Neuronal stem cell (in vitro differentiated cells): ENCODE measurements at regions not wholly inside any gene's neighbourhood (a gene's known extent, or its start where the extent isn't known, plus 50 kb on each side); places are given as distances from the start of the nearest gene placed in this dataset.

Experiments
- DNase-seq: peaks from one replicate; pipeline ENCODE4 v3.0.0-alpha.2; 2013; ENCODE audit warnings: low spot score
- H2AFZ ChIP-seq: one replicate; pipeline ENCODE4 v1.6.1; 2013; ENCODE audit warnings: mild to moderate bottlenecking, low read length, inconsistent platforms
- H2AK5ac ChIP-seq: 2 replicates; pipeline ENCODE4 v1.6.1; 2013; ENCODE audit warnings: low read depth, mild to moderate bottlenecking, inconsistent platforms, low read length, moderate library complexity, mixed read lengths
- H2BK120ac ChIP-seq: 2 replicates; pipeline ENCODE4 v1.6.1; 2013; ENCODE audit warnings: low read depth, mild to moderate bottlenecking, inconsistent platforms, low read length, moderate library complexity, mixed read lengths
- H2BK12ac ChIP-seq: one replicate; pipeline ENCODE4 v1.6.1; 2013; ENCODE audit warnings: low read length, inconsistent platforms
- H2BK15ac ChIP-seq: 2 replicates; pipeline ENCODE4 v1.6.1; 2013; ENCODE audit warnings: mild to moderate bottlenecking, low read length, inconsistent platforms, mixed read lengths
- H2BK5ac ChIP-seq: one replicate; pipeline ENCODE4 v1.6.1; 2013; ENCODE audit warnings: inconsistent platforms, mild to moderate bottlenecking, low read length, moderate library complexity
- H3K14ac ChIP-seq: one replicate; pipeline ENCODE4 v1.6.1; 2013; ENCODE audit warnings: low read length, inconsistent platforms
- H3K18ac ChIP-seq: 2 replicates; pipeline ENCODE4 v1.6.1; 2013; ENCODE audit warnings: low read length, inconsistent platforms
- H3K23ac ChIP-seq: 2 replicates; pipeline ENCODE4 v1.6.1; 2013; ENCODE audit warnings: low read depth, mild to moderate bottlenecking, mixed read lengths, low read length, inconsistent platforms; ENCODE audit not compliant: poor library complexity
- H3K27ac ChIP-seq: replicated peaks from 3 replicates; pipeline ENCODE4 v1.5.1; 2013; ENCODE audit warnings: low read length, inconsistent platforms
- H3K27me3 ChIP-seq, 3 experiments: 2 replicates each; pipeline ENCODE4 v1.6.1; 2013; ENCODE audit warnings: low read length in 3 of 3, mild to moderate bottlenecking in 2 of 3, inconsistent platforms in 1 of 3, low read depth in 1 of 3, mixed read lengths in 1 of 3, moderate library complexity in 1 of 3; ENCODE audit not compliant: control insufficient read depth in 3 of 3, insufficient read depth in 3 of 3
- H3K36me3 ChIP-seq, 2 donors: replicated peaks in 1 of 2; 2 replicates each; pipeline ENCODE4 v1.6.1; 2013; ENCODE audit warnings: low read length in 2 of 2; ENCODE audit not compliant: control insufficient read depth in 2 of 2, insufficient read depth in 2 of 2
- H3K4ac ChIP-seq: 2 replicates; pipeline ENCODE4 v1.6.1; 2013; ENCODE audit warnings: inconsistent platforms, mild to moderate bottlenecking, low read length, moderate library complexity
- H3K4me1 ChIP-seq, 2 donors: 1 replicate in 1 of 2; 2 replicates in 1 of 2; pipeline ENCODE4 v1.6.1; 2013; ENCODE audit warnings: low read length in 2 of 2, low read depth in 1 of 2; ENCODE audit not compliant: control insufficient read depth in 2 of 2, insufficient read depth in 1 of 2
- H3K4me2 ChIP-seq: one replicate; pipeline ENCODE4 v1.6.1; 2013; ENCODE audit warnings: mild to moderate bottlenecking, low read length, inconsistent platforms; ENCODE audit not compliant: insufficient read depth, poor library complexity, severe bottlenecking
- H3K4me3 ChIP-seq, 2 donors: 2 replicates each; pipeline ENCODE4 v1.5.1; 2013; ENCODE audit warnings: low read length in 2 of 2, mild to moderate bottlenecking in 2 of 2, inconsistent platforms in 1 of 2, moderate library complexity in 1 of 2
- H3K79me1 ChIP-seq: one replicate; pipeline ENCODE4 v1.6.1; 2013; ENCODE audit warnings: low read depth, mild to moderate bottlenecking, inconsistent platforms, low read length, moderate library complexity
- H3K9ac ChIP-seq: one replicate; pipeline ENCODE4 v1.6.1; 2013; ENCODE audit warnings: mild to moderate bottlenecking, low read depth, low read length, inconsistent platforms; ENCODE audit not compliant: poor library complexity
- H3K9me3 ChIP-seq, 2 donors: replicated peaks in 1 of 2; 2 replicates each; pipeline versions ENCODE3 to v1.6.1; 2013; ENCODE audit warnings: low read length in 2 of 2, mild to moderate bottlenecking in 2 of 2, inconsistent platforms in 1 of 2, low read depth in 1 of 2, mixed read lengths in 1 of 2, moderate library complexity in 1 of 2; ENCODE audit not compliant: control insufficient read depth in 2 of 2, insufficient read depth in 1 of 2
- H4K8ac ChIP-seq: one replicate; pipeline ENCODE4 v1.6.1; 2013; ENCODE audit warnings: low read depth, mild to moderate bottlenecking, inconsistent platforms, low read length, moderate library complexity
- H4K91ac ChIP-seq: one replicate; pipeline ENCODE4 v1.6.1; 2013; ENCODE audit warnings: low read length, low read depth, mild to moderate bottlenecking, inconsistent platforms; ENCODE audit not compliant: poor library complexity
- WGBS, 2 donors: extraction: QIAGEN DNeasy Blood & Tissue Kit; methylation state at CpG; one replicate each; pipeline ENCODE4 v1.1.7; 2013; ENCODE audit warnings: missing lambda C conversion rate in 2 of 2, mixed read lengths in 1 of 2; ENCODE audit not compliant: insufficient read length in 2 of 2, insufficient replicate concordance in 1 of 2; ENCODE audit errors: extremely low coverage in 2 of 2; 5-methylcytosine and 5-hydroxymethylcytosine counted together

- DNase-seq, result no peak
- H3K14ac ChIP-seq, result peak overlapping the region; percentile 75
- peak overlapping the region; percentile 52 for H4K8ac ChIP-seq
- no peak overlapping the region for H2BK120ac ChIP-seq
- peak overlapping the region; percentile 55 for H2AFZ ChIP-seq
- H3K4me2 ChIP-seq, result no peak overlapping the region
- WGBS, 2 donors, result no CpG with 5 or more reads among the region's 46 CpGs
- H2AK5ac ChIP-seq, result no peak overlapping the region
- no peak overlapping the region for H3K4ac ChIP-seq
- peak overlapping the region; percentile 88 for H2BK12ac ChIP-seq
- H3K23ac ChIP-seq, result peak overlapping the region; percentile 75
- no peak overlapping the region for H4K91ac ChIP-seq
- H3K9ac ChIP-seq, result no peak overlapping the region
- H2BK5ac ChIP-seq, result peak overlapping the region; percentile 91
- peak overlapping the region in 1 of 2 donors; percentile 66 for H3K4me3 ChIP-seq
- no peaks in the 10 kb centered on the region for H3K79me1 ChIP-seq
- peak overlapping the region; percentile 50 for H3K18ac ChIP-seq
- H2BK15ac ChIP-seq, result no peak overlapping the region
- H3K4me1 ChIP-seq, result peaks cover 9 to 11% of the 10 kb centered on the region in 2 donors
- H3K27me3 ChIP-seq, result no peaks in the 10 kb centered on the region
- no peak overlapping the region for H3K27ac ChIP-seq
- peaks cover 0 to 6% of the 10 kb centered on the region in 2 donors for H3K9me3 ChIP-seq
- H3K36me3 ChIP-seq, result no peaks in the 10 kb centered on the region
Observed at GRCh38 chr10:3398825-3399646, 226.5 kb upstream of the PITRM1 start.

- Histone ChIP-seq H3K23ac (peak overlapping the region; percentile 87), H2BK15ac (peak overlapping the region; percentile 44), H3K79me1 (no peaks in the 10 kb centered on the region), H2BK12ac (no peak overlapping the region), H3K27me3 (no peaks in the 10 kb centered on the region), H2BK5ac (no peak overlapping the region), H3K4me3 (no peak overlapping the region), H3K4ac (no peak overlapping the region), H4K91ac (no peak overlapping the region), H3K18ac (peak overlapping the region; percentile 69), H2BK120ac (peak overlapping the region; percentile 38), H3K9ac (no peak overlapping the region), H3K14ac (peak overlapping the region; percentile 60), H4K8ac (peak overlapping the region; percentile 54), H3K9me3 (peaks cover 0 to 6% of the 10 kb centered on the region in 2 donors), H3K36me3 (no peaks in the 10 kb centered on the region), H3K27ac (no peak overlapping the region), H3K4me1 (peaks cover 9 to 11% of the 10 kb centered on the region in 2 donors), H2AK5ac (peak overlapping the region; percentile 49), H2AFZ (no peak overlapping the region), H3K4me2 (no peak overlapping the region)
- no CpG with 5 or more reads among the region's 23 CpGs for WGBS, 2 donors
- DNase-seq, result no peak
Observed at GRCh38 chr10:3397846-3398245, 225.3 kb upstream of the PITRM1 start.

- Histone ChIP-seq H4K8ac (no peak overlapping the region), H2AK5ac (no peak overlapping the region), H2AFZ (no peak overlapping the region), H3K4me2 (no peak overlapping the region), H3K18ac (peak overlapping the region; percentile 45), H3K23ac (no peak overlapping the region), H4K91ac (no peak overlapping the region), H3K27me3 (no peaks in the 10 kb centered on the region), H3K4me3 (no peak overlapping the region), H2BK12ac (no peak overlapping the region), H3K27ac (no peak overlapping the region), H3K79me1 (no peaks in the 10 kb centered on the region), H2BK5ac (no peak overlapping the region), H2BK120ac (peak overlapping the region; percentile 38), H3K4me1 (peaks cover 9 to 11% of the 10 kb centered on the region in 2 donors), H3K14ac (no peak overlapping the region), H3K4ac (no peak overlapping the region), H3K9ac (no peak overlapping the region), H2BK15ac (peak overlapping the region; percentile 44), H3K36me3 (no peaks in the 10 kb centered on the region), H3K9me3 (peaks cover 0 to 6% of the 10 kb centered on the region in 2 donors)
- WGBS, 2 donors, result no CpG with 5 or more reads among the region's 4 CpGs
- DNase-seq, result no peak
Observed at GRCh38 chr10:3397231-3397630, 224.6 kb upstream of the PITRM1 start.

GRCh38 chr10:3396116-3396515 lies 223.5 kb upstream of the PITRM1 start:
- H4K8ac ChIP-seq, result no peak overlapping the region
- no peaks in the 10 kb centered on the region for H3K27me3 ChIP-seq
- H3K23ac ChIP-seq, result no peak overlapping the region
- no peak overlapping the region for H2AK5ac ChIP-seq
- H3K9ac ChIP-seq, result no peak overlapping the region
- no peak overlapping the region for H3K4ac ChIP-seq
- no peak overlapping the region for H4K91ac ChIP-seq
- peaks cover 9 to 11% of the 10 kb centered on the region in 2 donors for H3K4me1 ChIP-seq
- no peak overlapping the region for H3K4me2 ChIP-seq
- H3K4me3 ChIP-seq, result no peak overlapping the region
- H2BK120ac ChIP-seq, result no peak overlapping the region
- H2AFZ ChIP-seq, result no peak overlapping the region
- H2BK12ac ChIP-seq, result no peak overlapping the region
- H3K14ac ChIP-seq, result no peak overlapping the region
- no peaks in the 10 kb centered on the region for H3K79me1 ChIP-seq
- peak overlapping the region; percentile 48 for H3K18ac ChIP-seq
- DNase-seq, result no peak
- H3K27ac ChIP-seq, result no peak overlapping the region
- WGBS, 2 donors, result no CpG with 5 or more reads among the region's 10 CpGs
- peaks cover 0 to 6% of the 10 kb centered on the region in 2 donors for H3K9me3 ChIP-seq
- H2BK5ac ChIP-seq, result no peak overlapping the region
- H2BK15ac ChIP-seq, result no peak overlapping the region
- H3K36me3 ChIP-seq, result no peaks in the 10 kb centered on the region
